ENCODE measurements at regions not wholly inside any gene's neighbourhood (a gene's known extent, or its start where the extent isn't known, plus 50 kb on each side); places are given as distances from the start of the nearest gene placed in this dataset.

GRCh38 chr14:104245075-104245474, 106.7 kb downstream of the KIF26A start:
- TF ChIP-seq YY1 (IDR thresholded peaks at IDR 0.05; ENCODE audit: low read depth) (no peak), REST (IDR thresholded peaks at IDR 0.05; ENCODE audit: low read depth, low read length) (no peak), CTCF (IDR thresholded peaks at IDR 0.05) (no peak), JUND (IDR thresholded peaks at IDR 0.05) (no peak), ELF1 (IDR thresholded peaks at IDR 0.05) (no peak), RAD21 (IDR thresholded peaks at IDR 0.05; ENCODE audit: low read length) (no peak), POLR2AphosphoS5 (IDR thresholded peaks at IDR 0.05; ENCODE audit: low read depth, low read length) (no peak), NRF1 (IDR thresholded peaks at IDR 0.05; ENCODE audit: low read depth, low read length) (no peak), CHD2 (IDR thresholded peaks at IDR 0.05; ENCODE audit: low read length, partially characterized antibody) (no peak)

Measured in SK-N-SH (cell line).